ENCODE measurements at regions not wholly inside any gene's neighbourhood (a gene's known extent, or its start where the extent isn't known, plus 50 kb on each side); places are given as distances from the start of the nearest gene placed in this dataset.

- TF ChIP-seq POLR2A (IDR thresholded peaks at IDR 0.05) = no peak
- no peak for TF ChIP-seq CTCF (IDR thresholded peaks at IDR 0.05)
Measured at GRCh38 chr12:116423094-116423493, 136.1 kb upstream of the MAP1LC3B2 start.

Data from right lobe of liver (tissue), 4 donors.